Adrenal gland (tissue), 5 donors: ENCODE measurements at regions not wholly inside any gene's neighbourhood (a gene's known extent, or its start where the extent isn't known, plus 50 kb on each side); places are given as distances from the start of the nearest gene placed in this dataset.

Source experiments
- CTCF ChIP-seq, 6 experiments: fragments of 450-650 bp in 4 of 6; fragments of 200-600 bp in 2 of 6; sonication (generic) in 1 of 6; IDR thresholded peaks; 1 replicate in 5 of 6; 2 replicates in 1 of 6; pipeline versions ENCODE4 v1.5.1 to v1.8.0; 2016 to 2021; ENCODE audit warnings: antibody characterized with exemption in 6 of 6, mild to moderate bottlenecking in 2 of 6, moderate library complexity in 1 of 6
- POLR2A ChIP-seq, 2 donors: fragments of 450-650 bp; IDR thresholded peaks; one replicate each; pipeline ENCODE4 v1.6.1; 2017; ENCODE audit warnings: antibody characterized with exemption in 2 of 2, mild to moderate bottlenecking in 2 of 2, moderate library complexity in 1 of 2
- donor health status: DM: no; HTN: no; CAD: no.

GRCh38 chr14:98109326-98109725, 1162.7 kb downstream of the BCL11B start:
- no peak for TF ChIP-seq CTCF (IDR thresholded peaks at IDR 0.05)
- no peak for TF ChIP-seq POLR2A (IDR thresholded peaks at IDR 0.05)
